Hematopoietic multipotent progenitor cell treated with erythropoietin and hydrocortisone succinate and interleukin-3 and kit ligand, for 8 days (in vitro differentiated cells): ENCODE measurements at regions not wholly inside any gene's neighbourhood (a gene's known extent, or its start where the extent isn't known, plus 50 kb on each side); places are given as distances from the start of the nearest gene placed in this dataset.
"Not testable (repeated sequence)": the region's sequence is repeated elsewhere in the genome, so short reads cannot be mapped to it uniquely, and the experiment has no call there.

ENCODE experiments used
- DNase-seq: peaks from one replicate; pipeline ENCODE4 v3.0.0-alpha.2; 2015

- DNase-seq = no peak
These were observed 701.9 kb upstream of the ACTRT1 start for GRCh38 chrX:128754130-128754529.

DNA sequence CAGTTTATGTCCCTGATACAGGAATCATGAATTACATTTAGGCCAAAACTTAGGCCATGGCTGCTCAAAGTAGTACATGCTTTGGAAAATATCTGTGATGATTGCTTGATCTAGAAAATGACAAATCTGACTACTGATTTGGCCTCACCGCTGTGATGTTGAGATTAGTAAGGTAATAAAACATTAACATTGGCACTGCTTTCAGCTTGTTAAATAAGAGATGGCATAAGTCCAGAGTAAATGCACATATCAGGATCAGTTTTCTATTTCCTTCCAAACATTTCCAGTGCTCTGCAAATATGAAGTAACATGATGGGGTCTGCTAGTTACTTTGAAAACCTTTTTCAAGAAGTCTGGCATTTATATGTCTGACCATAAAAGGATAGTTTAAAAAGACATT lies 687.3 kb upstream of the ACTRT1 start:
- no peak for DNase-seq

DNA sequence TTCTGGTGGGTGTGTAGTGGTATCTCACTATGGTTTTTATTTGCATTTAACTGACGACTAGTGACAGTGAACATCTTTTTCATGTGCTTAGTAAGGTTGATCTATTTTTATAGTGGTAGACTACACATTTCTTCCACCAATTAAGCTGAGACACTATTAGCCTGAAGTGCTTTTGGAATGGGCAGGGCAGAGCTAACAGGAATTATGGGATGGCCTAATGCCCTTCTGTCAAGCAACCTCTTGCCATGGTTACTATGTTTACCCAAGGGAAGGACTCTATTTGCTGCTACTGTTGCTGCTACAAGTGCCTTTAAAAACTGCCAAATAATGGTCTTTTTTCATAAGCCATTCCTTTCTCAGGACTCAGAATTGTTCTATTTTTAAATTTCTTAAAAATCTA lies 676.7 kb upstream of the ACTRT1 start:
- DNase-seq = no peak

GRCh38 chrX:128717635-128718578 lies 665.7 kb upstream of the ACTRT1 start:
- no peak for DNase-seq

GRCh38 chrX:128714425-128714824 lies 662.2 kb upstream of the ACTRT1 start:
- DNase-seq = no peak

- no peak for DNase-seq
These were observed 647.6 kb upstream of the ACTRT1 start for GRCh38 chrX:128699716-128700285.

DNA sequence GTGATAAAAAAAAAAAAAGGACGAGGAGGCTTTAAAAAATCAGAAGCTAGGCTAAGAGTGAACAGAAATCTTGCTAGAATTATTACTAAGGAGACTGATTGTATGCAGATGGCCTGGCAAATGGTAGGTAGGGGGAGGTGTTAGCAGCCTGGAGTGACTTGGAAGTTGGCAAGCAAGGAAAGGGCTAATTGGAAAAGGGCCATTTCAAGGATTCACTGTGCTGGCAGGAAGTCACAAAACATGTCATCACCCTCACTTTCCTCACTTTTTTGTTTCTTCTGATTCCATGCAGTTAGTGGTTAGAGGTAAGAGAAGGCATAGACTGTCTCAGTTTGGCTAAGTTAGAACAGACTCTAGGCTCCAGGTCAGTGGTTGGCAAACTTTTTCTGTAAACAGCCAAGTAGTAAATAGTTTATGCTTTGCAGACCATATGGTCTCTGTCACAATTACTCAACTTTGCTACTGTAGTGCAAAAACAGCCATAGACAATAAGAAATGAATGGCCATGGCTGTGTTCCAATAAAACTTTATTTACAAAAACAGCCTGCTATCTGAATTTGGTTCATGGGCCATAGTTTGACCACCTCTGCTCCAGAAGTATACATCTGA lies 646.5 kb upstream of the ACTRT1 start:
- no peak for DNase-seq

GRCh38 chrX:128691872-128692271 lies 639.7 kb upstream of the ACTRT1 start:
- DNase-seq = no peak

- DNase-seq = no peak
These were observed 633.2 kb upstream of the ACTRT1 start for GRCh38 chrX:128685387-128685786.

- DNase-seq = no peak
These were observed 624.4 kb upstream of the ACTRT1 start for GRCh38 chrX:128676651-128677050.

- not testable (repeated sequence) for DNase-seq
These were observed 622.3 kb upstream of the ACTRT1 start for GRCh38 chrX:128674326-128675086.

DNA sequence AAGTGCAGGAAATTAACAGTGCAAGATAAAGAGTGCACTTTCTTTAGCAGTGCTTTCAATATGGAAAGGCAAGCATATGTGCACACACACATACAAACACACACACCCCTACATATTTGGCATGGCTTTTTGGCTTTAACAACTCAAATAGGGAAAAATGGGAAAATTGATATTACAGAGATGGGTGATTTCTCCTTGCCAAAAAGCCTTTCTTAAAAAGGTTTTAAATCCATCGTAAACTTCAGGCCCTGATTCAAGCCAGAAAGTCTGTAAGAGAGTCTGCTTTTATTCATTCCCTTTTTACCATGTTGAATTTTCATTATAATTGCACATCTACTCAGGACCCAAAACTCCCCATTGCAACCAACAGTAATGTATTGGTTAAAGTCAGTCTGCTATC lies 612.0 kb upstream of the ACTRT1 start:
- no peak for DNase-seq

GRCh38 chrX:128653524-128654060 lies 601.4 kb upstream of the ACTRT1 start:
- no peak for DNase-seq

- no peak for DNase-seq
These were observed 598.1 kb upstream of the ACTRT1 start for GRCh38 chrX:128650326-128650725.

- DNase-seq = no peak
These were observed 582.6 kb upstream of the ACTRT1 start for GRCh38 chrX:128634754-128635153.

- DNase-seq = no peak
These were observed 571.2 kb upstream of the ACTRT1 start for GRCh38 chrX:128623361-128623760.

DNA sequence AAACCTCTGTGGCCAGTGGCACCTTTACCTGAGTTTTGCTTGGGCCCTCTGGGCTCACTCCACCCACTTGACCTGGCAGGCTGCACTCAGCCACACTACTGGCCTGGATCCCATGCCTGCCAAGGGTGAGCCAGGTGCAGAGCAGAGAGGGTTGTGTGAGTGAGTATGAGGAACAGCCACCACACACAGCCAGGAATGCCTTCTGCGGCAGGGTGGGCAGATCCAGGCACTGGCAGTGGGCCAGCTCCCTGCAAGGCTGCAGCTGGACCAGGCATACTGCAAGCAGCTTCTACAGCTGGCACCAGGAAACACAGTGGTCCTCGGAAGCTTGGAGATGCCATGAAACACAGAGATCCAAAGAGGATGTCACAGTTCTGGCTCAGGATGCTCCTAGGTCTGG lies 570.1 kb upstream of the ACTRT1 start:
- no peak for DNase-seq

DNA sequence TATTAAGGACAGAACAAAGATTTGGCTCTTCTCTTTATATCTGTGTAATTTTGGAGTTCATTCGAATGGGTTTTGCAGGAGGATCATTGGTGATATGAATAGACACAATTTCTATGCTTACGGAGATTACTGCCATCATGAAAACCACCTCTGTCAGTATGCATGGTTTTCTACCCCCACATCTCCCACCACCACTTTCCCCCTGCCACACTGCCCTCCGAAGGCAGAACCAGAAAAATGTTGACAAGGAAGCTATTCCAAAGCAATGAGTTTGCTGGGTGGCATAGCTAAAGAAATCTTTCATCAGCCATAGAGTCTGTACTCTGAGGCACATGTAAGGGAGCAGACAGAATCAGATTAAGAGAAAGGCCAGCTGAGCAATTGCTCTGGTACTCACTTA lies 567.3 kb upstream of the ACTRT1 start:
- DNase-seq = no peak

DNA sequence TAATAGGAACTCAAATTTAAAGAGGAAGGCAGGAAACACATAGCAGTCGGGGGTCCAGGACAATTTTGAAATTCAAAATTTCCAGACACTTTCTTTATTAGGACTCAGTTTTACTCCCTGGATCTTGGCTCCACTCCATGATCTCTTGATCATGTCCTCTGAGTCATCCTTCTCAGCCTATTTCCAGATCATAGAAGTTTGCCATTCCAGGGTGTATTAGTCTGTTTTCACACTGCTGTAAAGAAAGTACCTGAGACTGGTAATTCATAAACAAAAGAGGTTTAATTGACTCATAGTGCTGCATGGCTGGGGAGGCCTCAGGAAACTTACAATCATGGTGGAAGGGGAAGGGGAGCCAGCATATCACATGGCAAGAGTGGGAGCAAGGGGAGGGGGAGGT lies 564.7 kb upstream of the ACTRT1 start:
- DNase-seq = no peak

DNA sequence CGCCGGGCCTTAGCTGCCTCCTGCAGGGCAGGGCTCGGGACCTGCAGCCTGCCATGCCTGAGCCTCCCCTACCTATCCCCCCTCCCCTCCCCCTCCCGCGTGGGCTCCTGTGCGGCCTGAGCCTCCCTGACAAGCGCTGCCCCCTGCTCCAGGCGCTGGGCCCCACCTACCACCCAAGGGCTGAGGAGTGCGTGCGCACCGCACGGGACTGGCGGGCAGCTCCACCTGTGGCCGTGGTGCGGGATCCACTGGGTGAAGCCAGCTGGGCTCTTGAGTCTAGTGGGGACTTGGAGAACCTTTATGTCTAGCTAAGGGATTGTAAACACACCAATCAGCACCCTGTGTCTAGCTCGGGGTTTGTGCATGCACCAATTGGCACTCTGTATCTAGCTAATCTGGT lies 554.6 kb upstream of the ACTRT1 start:
- DNase-seq = not testable (repeated sequence)

GRCh38 chrX:128606357-128606756 lies 554.2 kb upstream of the ACTRT1 start:
- not testable (repeated sequence) for DNase-seq

DNA sequence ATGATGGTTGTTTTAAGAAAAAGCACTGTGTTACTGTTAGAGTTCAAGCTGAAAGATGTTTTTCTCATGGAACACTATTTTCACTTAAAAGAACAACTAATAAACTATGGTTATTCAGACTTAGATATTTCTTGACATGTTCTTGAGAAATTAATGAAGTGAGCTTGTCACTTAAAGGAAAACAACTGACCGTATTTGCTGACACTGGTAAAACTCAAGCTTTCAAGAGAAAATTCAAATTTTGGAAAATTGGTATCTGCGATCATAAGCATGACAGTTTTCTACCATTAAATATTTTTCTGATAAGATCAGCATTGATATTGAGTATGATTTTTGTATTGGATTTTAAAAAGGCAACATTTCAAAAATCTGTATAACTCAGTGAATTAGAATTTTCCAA lies 549.5 kb upstream of the ACTRT1 start:
- no peak for DNase-seq

GRCh38 chrX:128599632-128600031 lies 547.4 kb upstream of the ACTRT1 start:
- no peak for DNase-seq
